Suppressor macrophage (primary cell): ENCODE measurements at regions not wholly inside any gene's neighbourhood (a gene's known extent, or its start where the extent isn't known, plus 50 kb on each side); places are given as distances from the start of the nearest gene placed in this dataset.
"Not testable (repeated sequence)": the region's sequence is repeated elsewhere in the genome, so short reads cannot be mapped to it uniquely, and the experiment has no call there.

Experiments
- DNase-seq, 4 experiments: peaks; one replicate each; pipeline ENCODE4 v3.0.0-alpha.2; 2020 to 2022

- DNase-seq = no peak
Measured at GRCh38 chr13:97880311-97880675, 73.2 kb upstream of the IPO5 start.

DNA sequence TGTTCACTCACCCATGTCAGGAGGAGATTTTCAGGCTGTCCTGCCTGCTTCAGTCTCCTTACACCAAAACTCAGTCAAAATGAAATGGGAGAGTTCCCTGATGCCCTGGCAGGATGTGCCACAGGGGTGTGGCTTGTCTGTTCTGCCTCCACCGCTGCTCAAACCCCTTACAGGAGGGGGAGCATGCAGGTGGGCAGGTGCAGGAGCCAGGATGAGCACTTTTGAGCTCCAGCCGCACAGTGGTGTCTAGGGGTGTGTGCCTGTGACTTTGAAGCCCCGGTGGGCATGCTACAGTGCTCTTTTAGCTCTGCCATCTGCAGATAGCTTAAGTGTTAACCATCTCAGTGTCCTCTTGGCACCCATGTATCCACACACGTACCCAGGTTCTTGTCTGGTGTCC is 71.9 kb upstream of the IPO5 start:
- no peak for DNase-seq

DNA sequence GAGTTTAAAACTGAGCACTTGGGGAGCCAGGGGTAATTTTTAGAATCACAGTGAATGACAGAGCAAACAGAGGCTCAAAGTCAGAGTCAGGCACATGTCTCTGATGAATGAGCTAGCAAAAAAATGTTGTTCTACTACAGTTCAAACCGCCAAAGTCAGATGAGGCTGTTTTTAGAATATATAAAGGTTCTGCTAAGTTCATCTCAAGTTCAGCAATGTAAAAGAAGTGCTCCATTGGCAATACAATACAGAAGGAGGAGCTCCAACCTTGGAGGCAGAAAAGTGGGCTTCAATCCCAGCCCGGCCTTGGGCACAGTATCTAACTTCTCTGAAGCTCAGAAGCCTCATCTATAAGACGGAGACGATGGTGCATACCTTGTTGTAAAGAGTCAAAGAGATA is 70.1 kb upstream of the IPO5 start:
- no peak for DNase-seq

- no peak for DNase-seq
Measured at GRCh38 chr13:97884707-97885468, 68.6 kb upstream of the IPO5 start.

DNA sequence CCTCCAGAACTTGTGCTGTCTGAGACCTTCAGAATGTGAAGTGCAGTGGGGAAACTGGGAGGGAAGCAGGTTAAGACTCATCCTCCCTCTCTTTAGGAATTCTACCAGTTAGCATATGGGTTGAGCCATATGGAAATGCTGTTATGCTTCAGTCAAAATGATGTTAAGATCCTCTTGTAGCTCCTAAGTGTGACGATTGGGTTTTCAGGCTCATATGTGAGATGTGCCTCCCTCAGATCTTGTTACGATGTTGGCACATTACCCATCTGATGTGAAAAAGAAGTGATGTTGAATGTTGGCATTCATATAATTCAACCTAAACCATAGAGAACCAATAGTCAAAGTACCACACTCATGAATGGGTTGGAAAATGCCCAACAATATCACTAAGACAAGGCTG is 67.8 kb upstream of the IPO5 start:
- no peak for DNase-seq

GRCh38 chr13:97889803-97890202 is 63.7 kb upstream of the IPO5 start:
- no peak for DNase-seq

DNA sequence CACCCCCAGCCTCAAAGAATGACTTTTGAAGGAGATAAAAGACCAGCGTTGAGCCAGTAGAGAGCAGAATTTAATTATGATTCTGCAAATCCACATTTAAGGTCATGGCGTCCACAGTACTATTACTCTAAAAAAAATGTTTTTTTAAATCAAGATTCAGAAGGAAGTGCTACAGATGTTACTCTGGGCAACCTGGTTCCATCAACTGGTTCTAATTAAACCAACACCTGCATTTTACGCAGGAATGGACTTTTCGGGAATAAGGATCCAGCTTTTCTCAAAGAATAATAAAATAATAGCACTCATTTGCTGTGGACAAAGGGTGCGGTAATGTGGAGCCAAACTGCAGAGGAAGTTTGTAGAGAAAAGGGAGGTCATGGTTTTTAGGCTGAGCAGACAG is 62.9 kb upstream of the IPO5 start:
- no peak for DNase-seq

DNA sequence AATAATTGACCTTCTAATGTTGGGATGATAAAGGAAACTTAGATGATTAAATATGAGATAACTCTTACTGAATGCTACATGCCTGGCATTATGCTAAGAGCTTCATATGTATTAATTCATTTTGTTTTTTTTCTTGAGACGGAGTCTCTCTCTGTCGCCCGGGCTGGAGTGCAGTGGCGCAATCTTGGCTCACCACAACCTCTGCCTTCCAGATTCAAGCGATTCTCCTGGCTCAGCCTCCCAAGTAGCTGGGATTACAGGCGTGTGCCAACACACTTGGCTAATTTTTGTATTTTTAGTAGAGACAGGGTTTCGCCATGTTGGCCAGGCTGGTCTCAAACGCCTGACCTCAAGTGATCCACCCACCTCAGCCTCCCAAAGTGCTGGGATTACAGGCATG is 61.5 kb upstream of the IPO5 start:
- DNase-seq = not testable (repeated sequence)

- no peak for DNase-seq
Measured at GRCh38 chr13:97892717-97893116, 60.8 kb upstream of the IPO5 start.

DNA sequence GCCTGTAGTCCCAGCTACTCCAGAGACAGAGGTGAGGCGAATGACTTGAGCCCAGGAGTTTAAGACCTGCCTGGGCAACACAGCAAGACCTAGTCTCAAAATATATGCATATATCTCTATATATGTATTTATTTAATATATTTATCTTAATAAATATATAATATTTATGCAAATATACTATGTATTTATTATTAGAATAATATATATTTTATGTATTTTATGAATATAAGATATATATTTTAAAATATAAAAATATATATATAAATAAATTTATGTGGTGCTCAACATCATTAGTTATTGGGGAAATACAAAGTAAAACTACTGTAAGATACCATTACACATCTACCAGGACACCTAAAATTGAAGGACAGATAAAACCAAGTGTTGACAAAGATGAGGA is 58.1 kb upstream of the IPO5 start:
- no peak for DNase-seq

DNA sequence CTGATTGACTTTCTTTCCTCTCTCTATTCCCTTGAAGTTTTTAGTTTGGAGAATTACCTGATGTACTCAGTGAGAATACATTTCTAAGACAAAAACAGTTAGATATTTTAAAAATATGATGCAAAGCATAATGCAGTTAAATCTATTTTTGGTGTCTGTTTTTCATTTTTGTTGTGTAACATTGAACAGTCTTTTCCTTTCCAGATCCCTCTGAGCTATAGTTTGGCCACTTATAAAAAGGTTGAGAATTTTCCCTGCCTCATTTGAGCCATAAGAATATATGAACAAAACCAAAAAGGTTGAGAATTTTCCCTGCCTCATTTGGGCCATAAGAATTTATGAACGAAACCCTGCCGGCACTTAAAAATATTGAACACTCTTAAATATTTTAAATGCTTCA is 57.0 kb upstream of the IPO5 start:
- no peak for DNase-seq

DNA sequence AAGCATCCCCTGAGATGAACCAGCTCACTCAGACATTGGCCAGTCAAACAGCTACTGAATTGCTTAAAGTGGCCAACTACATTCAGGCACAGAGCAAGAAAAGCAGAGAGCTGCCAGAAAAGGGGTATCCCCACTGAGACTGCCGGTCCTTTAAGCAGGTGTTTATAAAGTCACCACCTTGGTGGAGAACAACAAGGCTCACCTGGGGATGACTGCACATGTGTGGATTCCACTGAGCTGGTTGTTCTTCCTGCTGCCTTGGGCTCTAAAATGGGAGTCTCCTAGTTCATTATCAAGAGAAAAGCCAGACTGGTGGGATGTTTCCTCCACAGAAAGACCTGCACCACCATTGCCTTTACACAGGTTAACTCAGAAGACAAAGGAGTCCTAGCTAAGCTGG is 51.8 kb upstream of the IPO5 start:
- no peak for DNase-seq
